ENCODE measurements at regions not wholly inside any gene's neighbourhood (a gene's known extent, or its start where the extent isn't known, plus 50 kb on each side); places are given as distances from the start of the nearest gene placed in this dataset.

DNA sequence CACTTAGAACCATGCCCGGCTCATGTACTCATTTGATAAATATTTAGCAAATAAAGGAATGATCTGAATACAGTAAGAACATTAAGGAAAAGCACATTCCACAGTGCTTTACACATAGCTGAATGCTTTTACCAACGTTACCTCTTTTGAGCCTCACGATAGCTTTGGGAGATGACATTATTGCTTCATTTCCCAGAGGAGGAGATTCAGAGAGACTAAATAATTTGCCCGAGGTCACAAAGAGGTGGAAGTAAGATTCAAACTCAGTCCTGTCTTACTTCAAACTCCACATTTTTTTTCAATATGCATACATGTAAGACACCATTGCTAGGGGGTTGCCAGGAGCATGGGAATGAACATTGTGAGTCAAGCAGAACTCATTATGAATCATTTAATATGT is 538.5 kb downstream of the BCOR start:
- no peak for DNase-seq
- intact Hi-C loops (cut with DNase I): no loop called here

DNA sequence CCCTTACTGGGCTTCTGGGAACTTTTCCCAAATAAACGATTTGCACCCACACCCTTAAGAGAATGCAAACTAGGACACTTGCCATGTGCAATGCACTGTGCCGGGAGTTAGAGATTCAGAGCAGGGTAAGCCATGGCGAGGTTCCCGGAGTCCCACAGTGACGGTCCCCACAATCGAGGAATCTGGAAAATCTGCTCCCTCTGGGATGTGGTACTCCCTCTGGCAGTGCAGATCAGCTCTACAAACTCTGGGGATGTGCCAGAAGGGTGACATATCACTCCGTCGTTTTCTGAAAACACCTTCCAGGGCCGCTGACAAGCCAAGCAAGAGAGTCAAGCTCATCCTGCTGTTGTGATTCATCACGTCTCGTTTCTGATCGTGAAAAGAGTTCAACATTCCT is 537.5 kb downstream of the BCOR start:
- DNase-seq: peak in 1 of 42 donors; percentile 6

DNA sequence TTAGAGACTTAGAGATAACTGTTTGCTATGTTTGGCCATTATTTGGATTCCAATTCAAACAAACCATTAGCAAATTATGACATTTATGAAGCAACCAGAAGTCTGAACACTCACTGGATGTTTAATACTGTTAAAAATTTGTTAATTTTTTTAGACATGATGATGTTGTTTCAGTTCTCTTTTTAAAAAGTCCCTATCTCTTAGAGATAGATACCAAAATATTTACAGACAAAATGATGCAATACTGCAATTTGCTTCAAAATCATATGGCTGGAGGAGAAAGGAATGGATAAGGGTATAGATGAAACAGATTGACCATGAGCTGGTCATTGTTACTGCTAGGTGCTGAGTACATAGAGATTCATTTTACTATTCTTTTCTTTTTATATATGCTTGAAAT is 534.6 kb downstream of the BCOR start:
- intact Hi-C loops (cut with DNase I): no loop called here
- no peak for DNase-seq

More for the DNA sequence above, 537.5 kb downstream of the BCOR start:
- intact Hi-C loops (cut with DNase I): no loop called here

DNA sequence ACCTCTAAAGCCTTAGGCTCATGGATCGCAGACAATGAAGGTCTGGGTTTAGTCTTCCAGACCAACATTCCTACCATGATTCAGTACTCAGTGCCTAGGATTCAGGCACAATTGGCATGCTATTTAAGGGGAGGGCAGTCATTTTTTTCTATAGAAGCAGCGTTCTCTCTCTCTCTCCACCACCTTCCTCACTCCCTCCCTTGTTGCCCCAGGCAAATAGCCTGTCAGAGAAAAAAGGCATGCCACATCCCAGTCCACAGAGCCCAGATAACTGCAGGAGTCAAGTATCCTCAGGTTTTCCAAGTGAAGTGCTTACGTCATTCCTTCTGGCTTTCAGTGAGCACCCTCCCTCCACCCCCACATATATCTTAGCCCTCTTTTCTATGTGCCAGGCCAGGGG is 533.0 kb downstream of the BCOR start:
- no peak for DNase-seq
- intact Hi-C loops (cut with DNase I): no loop called here

DNA sequence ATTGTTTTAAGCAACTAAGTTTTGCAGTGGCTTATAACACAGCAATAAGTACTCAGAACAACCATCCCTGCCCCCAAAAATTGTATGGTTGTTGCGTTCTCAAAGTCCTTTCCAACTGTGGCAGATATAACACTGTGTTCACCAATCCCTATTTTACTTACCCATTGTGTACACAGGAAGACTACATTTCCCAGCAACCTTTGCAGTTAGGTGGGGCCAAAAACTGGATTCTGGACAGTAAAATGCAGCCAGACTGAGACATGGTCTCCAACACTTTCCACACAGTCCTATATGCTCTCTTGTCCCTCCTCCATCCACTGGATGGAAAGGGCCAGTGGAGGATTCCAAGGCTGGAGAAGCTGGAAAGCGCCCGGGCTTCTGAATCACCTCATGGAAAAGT is 523.6 kb downstream of the BCOR start:
- no peak for DNase-seq
- intact Hi-C loops (cut with DNase I): no loop called here

DNA sequence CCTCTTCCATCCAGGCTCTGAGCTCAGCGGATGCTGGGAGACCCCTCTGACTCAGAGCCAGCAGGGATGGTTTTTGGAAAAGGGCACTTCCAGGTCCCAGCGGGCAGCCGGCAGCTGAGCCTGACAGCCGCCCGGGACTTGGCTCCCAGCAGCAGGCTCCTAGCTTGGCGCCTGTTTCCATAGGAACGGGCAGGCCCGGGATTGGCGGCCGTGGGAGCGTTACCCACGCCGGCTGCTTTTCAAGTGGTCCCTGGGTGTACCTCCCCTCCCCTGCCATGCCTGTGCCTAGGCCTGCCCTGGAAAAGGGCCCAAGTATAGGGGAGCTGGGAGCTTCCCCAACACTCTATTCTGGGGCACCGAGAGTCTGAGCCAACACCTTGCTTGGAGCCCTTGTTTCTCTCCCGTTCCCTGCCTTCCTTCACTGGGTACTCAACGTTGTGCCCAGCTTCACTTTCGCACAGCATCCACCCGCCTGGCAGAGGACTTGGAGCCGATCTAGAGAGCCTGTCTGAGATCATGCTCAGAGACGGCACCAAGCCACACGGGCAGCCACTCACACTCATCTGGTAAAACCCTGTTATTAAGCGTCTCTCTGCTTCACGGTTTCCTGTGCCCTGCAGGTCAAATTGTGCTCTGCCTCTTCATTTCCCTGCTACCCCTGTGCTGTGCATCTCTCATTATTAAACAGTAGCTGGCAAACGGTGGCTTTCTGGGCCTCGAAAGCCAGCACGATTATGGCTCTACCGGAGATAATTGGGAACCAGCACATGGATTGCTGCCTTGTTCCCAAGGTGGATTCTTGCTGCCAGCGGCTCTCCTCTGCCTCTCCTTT is 521.5 kb downstream of the BCOR start:
- intact Hi-C loops (cut with DNase I): no loop called here
- peak; percentile 1 to 63 (median 31) for DNase-seq

DNA sequence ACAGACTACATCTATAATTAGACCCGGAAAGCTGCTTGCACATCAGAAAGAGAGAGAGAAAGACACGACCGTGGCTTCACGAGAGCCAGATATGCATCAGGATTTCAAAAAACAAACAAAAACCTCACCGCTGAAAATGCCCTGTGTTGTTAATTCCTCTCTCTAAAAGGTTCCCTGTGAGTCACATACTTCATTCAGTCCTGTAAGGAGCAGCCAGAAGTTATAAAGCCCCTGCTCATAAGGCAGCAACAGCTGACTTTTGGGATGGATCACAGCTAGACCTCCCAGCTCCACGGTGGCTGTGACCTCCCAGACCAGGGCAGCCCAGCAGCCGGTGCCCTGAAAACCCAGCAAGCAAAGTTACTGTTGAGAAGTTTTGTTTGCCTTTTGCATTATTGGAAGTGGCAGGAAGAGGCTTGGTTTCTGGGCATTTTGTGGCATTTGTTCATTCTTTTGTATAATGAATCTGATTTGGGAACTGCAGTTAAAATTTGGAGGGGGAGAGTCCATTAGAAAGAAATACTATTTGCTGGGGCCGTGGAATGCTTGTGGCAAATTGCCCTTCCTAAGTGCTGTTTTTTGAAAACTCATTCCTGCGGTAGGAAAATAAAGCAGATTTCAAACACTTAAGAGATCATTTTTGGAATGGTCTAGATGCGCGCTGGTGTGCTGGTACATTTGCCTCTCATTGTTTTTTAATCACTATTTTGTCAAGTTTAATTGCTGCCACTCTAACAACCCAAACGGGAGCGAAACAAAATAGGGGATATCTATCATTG is 520.4 kb downstream of the BCOR start:
- DNase-seq: no peak

DNA sequence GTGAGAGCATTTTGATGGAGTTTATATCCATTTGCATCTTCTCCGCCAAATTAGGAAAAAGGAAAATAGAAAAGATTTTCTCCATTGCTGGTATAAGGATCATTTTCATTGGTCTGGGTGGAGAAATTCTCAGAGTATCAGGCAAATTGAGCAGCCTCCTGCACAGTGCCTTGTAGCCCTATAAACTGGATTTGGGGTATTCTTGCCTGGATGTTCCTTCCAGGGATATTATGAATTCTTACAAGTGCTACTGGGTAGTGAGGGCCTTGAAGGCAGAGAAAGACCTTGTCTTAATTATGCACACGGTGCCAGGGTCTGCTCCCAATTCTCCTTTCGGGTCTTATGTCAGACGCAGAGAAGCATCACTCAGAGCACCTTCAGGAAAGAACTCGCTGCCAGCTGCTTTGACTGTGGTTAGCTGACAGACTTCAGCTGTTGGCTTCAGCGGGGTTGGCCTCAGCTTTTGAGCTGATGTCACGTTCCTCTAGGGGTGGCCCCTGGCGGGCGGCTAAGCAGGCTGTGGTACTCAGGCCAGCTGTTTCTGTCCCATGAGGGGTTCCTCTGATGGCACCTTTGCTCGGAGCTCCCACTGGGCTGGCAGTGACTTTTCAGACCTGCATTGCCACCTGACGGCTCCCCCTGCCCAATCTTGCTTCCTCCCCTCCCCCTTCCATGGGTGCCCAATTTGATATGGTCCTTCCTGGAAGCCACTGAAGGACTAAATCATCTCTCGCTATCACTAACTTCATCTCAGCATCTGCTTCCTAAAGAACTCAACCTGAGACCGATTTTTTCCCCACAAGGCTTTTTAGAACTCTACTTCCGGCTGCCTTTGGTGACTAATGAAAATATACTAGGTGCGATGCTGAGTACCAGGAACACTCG is 519.5 kb downstream of the BCOR start:
- no peak for DNase-seq
- intact Hi-C loops (cut with DNase I): no loop called here

More for the DNA sequence above, 520.4 kb downstream of the BCOR start:
- intact Hi-C loops (cut with DNase I): no loop called here

DNA sequence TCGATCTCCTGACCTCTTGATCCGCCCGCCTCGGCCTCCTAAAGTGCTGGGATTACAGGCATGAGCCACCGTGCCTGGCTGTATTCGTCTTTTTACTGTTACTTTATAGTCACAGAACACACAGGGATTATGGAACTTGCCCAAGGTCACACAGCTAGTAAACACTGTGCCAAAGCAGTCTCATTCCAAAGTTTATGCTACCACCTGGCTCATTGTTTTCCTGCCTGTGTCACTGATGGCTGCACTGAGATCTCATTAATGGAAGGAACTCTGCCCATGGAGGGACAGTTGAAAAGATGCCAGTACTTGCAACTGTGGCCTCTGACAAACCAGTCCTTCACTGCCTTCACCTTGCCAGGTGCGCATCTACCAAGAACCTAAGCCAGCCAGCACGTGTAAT is 517.7 kb downstream of the BCOR start:
- DNase-seq: no peak
- intact Hi-C loops (cut with DNase I): no loop called here

DNA sequence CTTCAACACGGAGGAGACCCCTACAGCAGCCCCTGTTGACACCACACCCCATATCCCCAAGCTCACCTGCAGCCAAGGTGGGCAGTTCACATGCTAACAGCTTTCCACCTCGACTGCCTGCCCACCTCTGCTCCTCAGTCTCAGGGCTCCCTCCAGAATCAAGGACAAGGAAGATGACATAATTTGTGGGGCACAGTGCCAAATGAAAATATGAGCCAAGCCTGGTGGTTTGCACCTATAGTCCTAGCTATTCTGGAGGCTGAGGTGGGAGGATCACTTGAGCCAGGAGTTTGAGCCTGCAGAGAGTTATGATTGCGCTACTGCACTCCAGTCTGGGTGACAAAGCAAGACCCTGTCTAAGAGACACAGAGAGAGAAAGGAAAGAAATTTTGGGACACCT is 516.3 kb downstream of the BCOR start:
- DNase-seq: no peak
- intact Hi-C loops (cut with DNase I): no loop called here

DNA sequence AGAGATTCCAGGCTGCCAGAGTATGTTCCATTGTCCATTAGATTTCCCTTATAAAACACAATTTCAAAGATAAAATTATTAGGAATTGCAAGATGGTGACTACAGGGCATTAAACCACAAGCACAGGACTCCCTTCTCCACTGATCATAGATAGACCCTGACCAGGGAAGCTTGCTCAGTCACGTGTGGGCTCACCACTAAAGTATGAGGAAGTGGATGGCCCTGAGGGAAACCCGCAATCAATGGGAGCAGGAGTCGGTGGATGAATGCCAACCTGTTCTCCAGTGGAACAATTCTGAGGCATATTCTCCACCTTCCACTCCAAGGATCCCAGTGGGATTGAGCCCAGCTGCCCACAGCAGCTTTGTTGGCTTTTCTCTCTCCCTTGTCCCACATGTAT is 515.7 kb downstream of the BCOR start:
- no peak for DNase-seq
- intact Hi-C loops (cut with DNase I): no loop called here

DNA sequence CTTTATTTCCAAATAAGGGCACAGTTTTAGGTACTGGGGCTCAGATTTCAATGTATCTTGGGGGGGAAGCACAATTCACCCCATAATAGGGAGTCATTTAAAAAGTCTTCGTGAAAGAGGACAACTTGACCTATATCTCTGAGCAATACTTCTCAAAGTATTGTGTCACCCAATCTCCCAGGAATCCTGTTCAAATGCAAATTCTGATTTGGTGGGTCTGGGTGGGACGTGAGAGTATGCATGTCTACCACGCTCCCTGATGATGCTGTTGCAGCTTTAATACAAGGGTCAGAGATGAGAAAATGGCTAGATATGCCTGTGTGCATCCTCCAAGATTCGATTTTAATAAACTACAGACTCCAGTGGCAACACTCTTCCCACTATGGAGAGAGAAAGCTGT is 514.8 kb downstream of the BCOR start:
- intact Hi-C loops (cut with DNase I): no loop called here
- no peak for DNase-seq

DNA sequence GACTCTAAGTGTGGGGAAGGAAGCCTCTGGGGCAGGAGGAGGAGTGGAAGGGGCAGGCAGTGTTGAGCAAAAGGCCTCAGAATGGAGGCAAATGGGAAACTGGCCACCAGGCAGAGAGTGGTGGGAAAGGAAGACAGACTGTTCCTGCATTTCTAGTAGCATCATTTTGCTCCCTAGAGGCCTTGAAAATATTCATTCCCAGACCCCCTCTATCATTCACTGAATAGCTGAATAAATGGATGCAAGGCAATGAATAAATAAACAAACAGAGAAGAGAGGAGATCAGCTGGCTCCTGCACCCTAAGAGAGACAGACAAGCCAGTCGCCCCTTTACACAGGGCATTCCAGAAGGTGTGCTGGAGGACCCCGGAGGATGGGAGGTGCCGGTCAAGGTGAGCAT is 511.9 kb downstream of the BCOR start:
- intact Hi-C loops (cut with DNase I): no loop called here
- no peak for DNase-seq

DNA sequence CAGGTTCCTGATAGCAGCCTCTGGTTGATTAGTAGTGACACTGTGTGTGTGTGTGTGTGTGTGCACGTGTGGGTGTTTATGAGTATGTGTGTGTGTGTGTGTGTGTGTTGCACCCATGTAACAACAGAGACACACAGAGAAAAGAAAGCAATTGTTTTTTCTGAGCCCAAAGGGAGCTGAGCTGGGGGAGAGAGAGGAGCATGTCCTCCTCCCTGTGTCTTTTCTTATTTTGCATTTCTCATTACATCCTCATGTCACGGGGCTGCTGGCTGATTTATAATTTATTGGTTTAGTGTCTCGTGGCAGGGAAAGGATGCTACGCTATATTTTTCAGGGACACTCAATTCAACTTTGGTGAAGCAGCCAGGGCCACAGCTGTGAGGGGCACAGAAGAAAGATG is 511.4 kb downstream of the BCOR start:
- DNase-seq: no peak
- intact Hi-C loops (cut with DNase I): no loop called here

DNA sequence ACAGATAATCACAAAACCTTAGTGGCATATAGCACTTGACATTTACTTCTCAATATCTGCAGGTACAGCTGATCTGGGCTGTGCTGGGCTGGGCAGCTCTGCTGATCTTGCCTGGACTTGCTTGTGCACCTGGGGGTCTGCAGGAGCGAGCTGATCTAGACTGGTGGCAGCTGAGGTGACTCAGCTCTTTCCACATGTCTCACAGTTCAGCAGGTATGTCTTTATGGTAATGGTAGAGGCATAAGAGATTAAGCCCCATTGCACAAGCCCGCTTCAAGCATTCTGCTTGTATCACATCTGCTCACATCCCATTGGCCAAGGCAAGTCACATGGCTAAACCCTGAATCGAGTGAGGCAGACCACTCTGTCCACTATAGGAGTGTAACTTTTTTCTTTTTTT is 506.7 kb downstream of the BCOR start:
- intact Hi-C loops (cut with DNase I): no loop called here
- no peak for DNase-seq

DNA sequence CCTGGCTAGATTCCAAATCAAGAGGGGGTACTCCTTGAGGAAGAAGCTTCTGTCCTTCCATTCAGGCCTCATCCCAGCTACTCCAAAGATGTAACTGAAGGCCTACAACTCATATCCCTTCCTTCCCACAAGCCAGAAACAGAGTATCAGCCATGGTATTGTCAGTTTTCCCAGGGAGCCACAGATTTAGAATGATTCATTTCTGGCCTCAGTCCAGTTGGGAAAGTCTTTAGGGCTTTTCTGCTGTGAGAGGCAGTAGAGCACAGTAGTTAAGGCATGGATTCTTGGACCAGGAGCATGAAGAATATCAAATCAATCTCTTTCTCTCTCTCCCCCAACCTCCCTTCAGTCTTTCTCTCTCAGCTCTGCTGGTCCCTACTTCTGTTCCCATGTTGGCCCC is 505.0 kb downstream of the BCOR start:
- intact Hi-C loops (cut with DNase I): no loop called here
- DNase-seq: peak in 1 of 42 donors; percentile 10

DNA sequence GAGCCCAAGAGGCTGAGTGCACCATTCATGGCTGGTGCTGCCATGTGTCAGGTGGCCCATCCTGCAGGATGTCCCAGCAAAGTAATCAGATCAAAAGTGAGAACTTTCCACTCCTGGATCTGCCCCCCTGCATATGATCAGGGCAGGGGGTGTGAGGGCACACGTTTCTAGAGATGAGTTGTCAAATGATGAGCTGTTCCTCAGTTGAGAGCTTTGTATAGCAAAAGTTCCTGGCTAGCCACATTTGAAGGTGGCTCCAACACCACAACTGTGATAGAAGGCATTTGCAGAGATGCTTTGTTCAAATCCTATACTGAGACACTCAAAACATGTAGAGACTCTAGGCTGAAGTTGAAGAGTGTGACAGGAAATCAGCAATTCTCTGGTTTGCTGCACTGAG is 501.8 kb downstream of the BCOR start:
- intact Hi-C loops (cut with DNase I): no loop called here
- no peak for DNase-seq

DNA sequence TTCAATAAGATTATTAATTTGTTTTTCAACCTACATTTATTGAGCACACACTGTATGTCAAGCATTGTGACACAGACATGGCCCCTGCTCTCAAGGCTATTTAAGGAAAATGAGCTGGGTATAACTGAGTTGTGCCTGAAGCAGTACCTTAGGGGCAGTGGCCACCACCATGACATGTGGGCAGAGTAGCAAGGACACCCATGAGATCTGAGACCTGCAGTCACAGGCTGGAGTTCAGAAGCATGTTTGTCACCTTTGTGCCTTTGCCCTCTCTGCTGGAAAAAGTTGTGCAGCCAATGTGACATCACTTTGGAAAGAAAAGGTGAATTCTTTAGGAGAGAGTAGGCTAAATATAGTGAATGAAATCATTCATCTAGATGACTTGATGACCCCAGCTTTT is 501.3 kb downstream of the BCOR start:
- no peak for DNase-seq
- intact Hi-C loops (cut with DNase I): no loop called here

DNA sequence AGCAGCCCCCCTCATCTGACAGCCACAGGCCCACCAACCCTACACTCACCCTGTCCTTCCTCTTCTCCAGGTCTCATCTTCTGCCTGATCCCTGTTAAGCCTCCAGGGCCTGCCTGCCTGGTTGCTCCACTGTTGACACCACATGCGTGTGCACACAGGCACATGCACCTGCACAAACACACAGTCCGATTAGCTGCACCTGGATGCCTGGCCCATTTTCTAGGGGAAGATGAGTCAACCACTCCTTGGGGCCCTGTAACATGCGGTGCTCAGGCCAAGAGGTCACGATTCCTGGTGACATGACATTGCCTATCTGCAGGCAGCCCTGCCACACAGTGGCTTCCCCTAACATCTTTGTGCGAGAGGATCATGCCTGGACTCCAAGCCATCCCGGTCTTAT is 498.4 kb downstream of the BCOR start:
- intact Hi-C loops (cut with DNase I): no loop called here
- no peak for DNase-seq

DNA sequence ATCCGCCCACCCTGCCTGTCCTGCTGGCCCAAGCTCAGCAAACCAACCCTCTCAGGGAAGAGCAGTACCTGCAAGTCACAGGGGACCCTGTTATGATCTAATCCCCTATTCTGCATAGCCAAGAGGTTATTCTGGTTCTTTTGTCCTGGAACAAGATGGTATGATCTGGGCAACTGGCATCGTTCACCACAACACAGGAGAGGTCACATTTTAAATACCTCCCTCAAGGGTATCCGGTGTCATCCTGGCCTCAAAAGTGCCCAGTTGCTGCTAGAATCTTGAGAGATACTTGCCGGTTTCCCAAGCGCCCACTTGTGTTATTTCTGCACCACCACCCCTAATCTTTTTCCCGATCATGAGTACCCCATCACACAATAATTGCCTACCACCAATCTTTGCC is 497.5 kb downstream of the BCOR start:
- intact Hi-C loops (cut with DNase I): no loop called here
- DNase-seq: no peak

All from head of caudate nucleus (tissue), 42 donors.